ENCODE measurements at regions not wholly inside any gene's neighbourhood (a gene's known extent, or its start where the extent isn't known, plus 50 kb on each side); places are given as distances from the start of the nearest gene placed in this dataset.
"Not testable (repeated sequence)": the region's sequence is repeated elsewhere in the genome, so short reads cannot be mapped to it uniquely, and the experiment has no call there.

DNA sequence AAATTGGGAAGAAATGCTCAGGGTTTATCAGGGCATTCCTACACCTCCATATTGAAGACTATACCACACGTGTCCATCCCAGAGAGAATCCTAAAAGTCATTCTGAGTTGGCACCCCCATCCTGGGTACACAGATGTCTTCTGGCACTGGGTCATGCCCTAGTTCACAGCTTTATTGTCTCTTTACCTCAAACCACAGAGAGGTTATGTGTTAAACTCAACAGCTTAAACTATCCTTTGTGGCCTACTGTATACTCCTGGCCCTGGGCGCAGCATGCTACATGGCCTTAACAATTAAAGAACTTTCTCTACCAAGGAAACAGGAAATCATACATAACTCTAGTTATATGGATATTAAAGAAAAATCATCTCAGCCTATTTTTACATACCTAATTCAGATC lies 115.6 kb upstream of the SEM1 start:
- DNase-seq (ENCODE audit: low spot score), result no peak
- intact Hi-C loops (cut with DNase I), result no loop called here

DNA sequence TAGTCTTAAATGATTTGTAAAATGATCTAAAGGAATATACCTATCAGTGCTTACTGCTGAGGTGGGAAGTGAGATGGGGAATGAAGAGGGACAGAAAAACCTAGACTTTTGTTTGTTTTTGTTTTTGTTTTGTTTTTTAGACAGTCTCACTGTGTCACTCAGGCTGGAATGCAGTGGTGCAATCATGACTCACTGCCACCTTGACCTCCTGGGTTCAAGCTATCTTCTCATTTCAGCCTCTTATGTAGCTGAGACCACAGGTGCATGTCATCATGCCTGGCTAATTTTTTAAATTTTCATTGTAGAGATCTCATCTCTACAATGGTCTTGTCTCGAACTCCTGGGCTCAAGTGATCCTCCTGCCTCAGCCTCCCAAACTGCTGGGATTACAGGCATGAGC lies 116.4 kb upstream of the SEM1 start:
- intact Hi-C loops (cut with DNase I), result no loop called here
- DNase-seq (ENCODE audit: low spot score), result no peak

DNA sequence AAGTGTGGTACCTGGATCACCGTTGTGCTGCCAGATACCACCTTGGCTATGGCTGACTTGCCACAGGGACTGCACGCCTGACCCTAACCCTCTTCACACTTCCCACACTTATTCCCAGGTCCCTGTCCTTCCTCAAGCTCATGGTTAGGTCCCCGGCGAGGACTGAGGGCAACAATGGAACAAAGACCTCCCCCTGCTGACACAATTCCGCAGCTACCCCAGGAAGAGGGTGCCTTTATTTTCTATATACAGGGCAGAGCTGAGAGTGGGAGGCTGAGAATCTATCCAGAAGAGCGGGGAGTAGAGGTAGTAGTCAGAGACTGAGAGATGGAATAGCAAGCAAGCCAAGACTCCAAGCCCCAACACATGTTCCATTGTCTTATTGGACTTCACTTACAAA lies 118.1 kb upstream of the SEM1 start:
- no peak for DNase-seq (ENCODE audit: low spot score)
- intact Hi-C loops (cut with DNase I), result no loop called here

DNA sequence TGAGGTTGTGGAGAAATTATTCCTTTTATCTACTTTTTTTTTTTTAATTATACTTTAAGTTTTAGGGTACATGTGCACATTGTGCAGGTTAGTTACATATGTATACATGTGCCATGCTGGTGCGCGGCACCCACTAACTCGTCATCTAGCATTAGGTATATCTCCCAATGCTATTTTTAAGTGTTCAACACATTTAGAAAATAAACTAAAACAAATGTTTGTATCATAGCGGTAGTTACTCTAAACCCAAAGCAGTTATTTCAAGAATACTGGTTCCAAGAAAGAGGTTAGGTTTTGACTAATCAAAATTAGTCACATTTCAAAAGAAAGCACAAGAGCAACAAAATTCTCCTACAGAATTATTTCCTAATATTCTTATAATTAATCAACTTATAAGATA lies 119.5 kb upstream of the SEM1 start:
- DNase-seq (ENCODE audit: low spot score); intact Hi-C loops (cut with DNase I): not testable (repeated sequence)

DNA sequence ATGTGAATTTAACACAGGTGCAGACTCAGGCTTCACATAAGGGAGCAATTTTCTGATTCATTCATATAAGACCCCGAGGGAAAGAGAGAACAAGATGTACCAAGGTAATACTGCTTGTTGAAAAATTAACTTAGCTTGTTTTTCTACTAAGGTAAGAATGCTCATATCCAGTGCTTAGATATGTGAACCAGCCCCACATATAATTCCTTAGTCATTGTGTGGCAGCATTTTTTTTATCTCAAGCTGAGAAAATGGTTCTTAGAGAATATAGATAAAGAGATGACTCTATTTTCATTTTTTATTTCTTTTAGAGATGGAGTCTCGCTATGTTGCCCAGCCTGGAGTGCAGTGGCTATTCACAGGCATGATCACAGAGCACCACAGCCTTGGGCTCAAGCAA lies 121.8 kb upstream of the SEM1 start:
- no peak for DNase-seq (ENCODE audit: low spot score)
- intact Hi-C loops (cut with DNase I), result no loop called here

DNA sequence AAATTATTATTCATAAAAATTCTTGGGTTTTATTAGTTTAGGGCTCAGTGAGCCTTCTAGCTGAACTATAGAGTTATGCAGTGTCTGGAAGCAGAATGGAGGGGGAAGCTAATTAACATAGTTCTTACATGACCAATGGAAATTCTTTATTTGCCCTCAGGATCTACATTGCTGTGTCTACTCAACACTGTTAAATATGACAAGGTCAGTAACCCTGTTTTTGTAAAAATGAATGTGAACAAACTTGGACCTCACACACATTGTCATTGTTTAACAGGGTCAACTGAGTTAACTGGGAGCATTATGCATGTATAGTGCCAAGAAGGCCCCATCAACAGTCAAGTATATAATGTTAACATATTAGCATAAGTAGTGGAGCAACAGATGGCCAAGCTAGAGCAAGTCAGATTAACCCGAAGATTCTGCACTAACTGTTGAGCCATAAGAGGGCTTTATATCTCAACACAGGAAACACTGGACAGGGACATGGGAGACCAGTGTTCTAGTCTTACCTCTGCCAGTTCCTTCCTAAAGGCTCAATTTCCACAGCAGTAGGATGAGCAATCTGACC lies 122.5 kb upstream of the SEM1 start:
- intact Hi-C loops (cut with DNase I), result no loop called here
- DNase-seq (ENCODE audit: low spot score), result no peak

DNA sequence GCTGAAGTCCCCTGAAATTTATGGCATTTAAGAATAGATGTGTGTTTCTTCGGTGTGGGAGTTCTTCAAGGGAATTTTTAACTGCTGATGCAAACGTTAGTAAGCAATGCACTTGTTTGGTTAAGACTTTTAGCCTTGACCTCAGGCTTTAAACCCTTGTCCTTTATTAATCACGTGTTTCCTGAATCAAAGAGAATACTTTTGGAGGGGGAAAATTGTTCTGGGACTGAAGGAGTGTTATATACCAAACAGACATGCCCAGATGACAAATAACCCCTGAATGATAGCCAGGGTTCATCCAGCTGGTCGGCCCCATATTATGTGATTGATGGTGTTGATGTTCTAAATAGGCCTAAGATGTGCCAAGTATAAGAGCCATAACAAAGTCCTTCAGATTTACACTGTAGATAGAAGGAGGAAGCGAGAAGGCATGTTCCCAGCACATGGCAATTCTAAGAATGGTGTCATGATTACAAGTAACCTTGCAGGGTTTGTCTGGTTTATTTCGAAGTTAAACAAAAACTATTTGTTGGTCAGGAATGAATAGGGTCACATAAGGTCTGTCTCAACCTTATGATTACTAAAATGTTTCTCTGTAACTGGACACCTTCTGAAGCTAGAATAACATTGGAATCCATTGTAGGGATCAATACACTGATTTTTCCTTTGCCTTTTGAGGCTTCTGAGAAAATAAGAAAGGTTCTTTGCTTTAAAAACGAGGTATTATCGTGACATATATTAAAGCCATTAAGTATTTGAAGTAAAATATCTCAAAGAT lies 124.2 kb upstream of the SEM1 start:
- intact Hi-C loops (cut with DNase I), result no loop called here
- no peak for DNase-seq (ENCODE audit: low spot score)

DNA sequence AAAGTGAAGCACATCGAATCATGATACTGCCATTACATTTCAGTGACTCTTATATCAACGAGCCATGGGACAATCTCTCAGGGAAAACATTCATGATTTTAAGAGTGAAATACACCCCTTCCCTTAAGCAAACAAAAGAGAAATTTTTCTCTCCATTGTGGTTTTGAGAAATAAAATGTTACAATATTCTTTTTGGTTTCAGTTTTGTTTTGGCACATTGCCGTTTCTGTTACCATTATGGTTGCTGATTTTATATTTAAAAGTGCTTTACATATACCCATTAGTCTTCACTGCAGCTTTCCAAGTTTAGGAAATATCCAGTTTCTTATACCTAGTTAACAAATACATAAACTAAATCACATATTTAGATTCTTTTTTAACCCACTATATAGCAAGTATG lies 126.8 kb upstream of the SEM1 start:
- no peak for DNase-seq (ENCODE audit: low spot score)
- intact Hi-C loops (cut with DNase I), result no loop called here

DNA sequence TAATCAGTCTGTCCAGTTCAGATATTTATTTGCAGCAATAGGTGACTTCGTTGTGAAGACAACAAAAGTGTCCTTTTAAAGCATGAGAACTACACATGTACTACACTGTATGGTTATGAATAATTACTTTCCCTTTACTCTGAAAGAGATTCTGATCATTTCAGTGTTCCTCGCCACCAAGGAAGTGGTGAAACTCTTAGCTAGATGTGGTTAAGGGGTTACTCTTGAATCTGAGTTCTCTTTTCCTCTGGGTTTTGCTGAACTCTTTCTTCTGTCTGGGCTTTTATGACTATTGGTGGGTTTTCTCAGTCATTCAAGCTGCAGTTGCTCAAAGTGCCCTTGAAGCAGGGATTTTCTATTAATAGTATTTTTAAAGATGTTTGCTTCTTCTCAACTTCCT lies 127.9 kb upstream of the SEM1 start:
- intact Hi-C loops (cut with DNase I), result no loop called here
- no peak for DNase-seq (ENCODE audit: low spot score)

DNA sequence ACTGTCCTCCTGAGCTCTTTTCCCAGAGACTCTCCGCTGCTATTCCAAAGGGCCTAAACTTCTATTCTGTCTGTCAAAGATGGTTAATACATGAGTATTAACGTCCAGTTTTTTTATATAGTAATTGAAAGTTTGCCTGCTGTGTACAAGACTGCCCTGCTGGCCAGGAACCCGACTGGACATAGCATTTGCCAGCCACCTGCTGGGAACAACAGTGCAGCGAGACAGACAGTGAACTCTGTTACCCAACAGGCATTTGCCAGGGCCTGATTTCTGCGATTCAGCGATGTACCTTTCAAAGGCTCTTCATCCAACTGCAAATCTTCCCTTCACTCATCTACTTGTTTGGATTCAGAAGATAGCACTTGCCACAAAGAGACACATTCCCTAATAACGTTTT lies 128.8 kb upstream of the SEM1 start:
- DNase-seq (ENCODE audit: low spot score), result no peak
- intact Hi-C loops (cut with DNase I), result no loop called here

DNA sequence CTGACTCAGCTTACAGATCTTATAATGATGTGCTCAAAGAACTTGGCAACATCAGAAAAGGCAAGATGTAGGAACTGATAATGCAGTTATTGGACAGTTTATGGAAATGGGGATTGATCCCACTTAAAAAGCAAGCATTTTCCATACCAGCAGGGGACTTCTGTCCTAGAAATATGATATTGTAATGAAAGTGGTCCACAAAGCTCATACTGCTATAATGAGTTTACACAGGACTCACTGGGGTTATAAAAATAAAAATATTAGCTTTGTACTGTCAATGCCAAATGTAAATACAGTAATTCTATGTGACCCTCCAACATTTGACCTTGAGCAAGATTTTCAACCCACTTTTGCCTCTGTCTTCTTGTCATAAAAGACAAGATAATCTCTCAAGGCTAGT lies 145.5 kb upstream of the SEM1 start:
- intact Hi-C loops (cut with DNase I), result no loop called here
- no peak for DNase-seq (ENCODE audit: low spot score)

DNA sequence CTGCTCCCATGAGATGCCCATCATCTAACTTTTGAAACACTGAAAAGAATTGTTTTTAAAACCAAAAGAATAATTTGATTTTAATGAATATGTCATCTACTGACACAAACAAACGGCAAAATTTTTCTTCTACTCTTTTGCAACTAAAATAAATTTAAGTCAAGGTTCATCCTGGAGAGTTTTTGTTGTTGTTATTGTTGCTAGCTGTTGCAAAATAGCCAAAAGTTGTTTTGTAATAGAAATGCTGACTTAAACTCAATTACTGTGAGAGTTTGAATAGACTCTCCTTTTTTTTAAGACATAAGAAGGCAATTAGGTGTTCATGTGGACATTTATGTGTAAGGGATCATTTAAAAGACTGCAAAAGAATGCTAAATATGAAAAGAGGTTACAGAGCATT lies 146.0 kb upstream of the SEM1 start:
- intact Hi-C loops (cut with DNase I), result no loop called here

DNA sequence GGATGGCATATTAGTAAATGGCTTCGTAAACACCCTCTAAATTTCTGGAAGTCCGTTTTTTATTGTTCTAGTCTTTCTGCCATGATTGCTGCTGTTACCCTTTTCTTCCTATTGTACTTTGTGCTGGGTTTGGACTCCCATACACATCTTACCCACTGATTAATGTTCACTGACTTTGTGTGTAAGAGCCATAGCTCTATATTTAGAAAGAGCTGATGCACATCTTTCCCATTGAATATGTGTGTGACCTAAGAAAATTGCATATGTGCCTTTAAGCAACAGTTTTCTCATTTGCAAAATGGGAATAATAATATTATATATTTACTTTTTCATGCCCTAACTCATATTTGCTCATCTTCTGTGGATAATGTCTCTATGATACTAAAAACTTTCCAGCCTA lies 135.8 kb upstream of the DLX6 start:
- intact Hi-C loops (cut with DNase I), result no loop called here
- no peak for DNase-seq (ENCODE audit: low spot score)

More for the DNA sequence above, 146.0 kb upstream of the SEM1 start:
- DNase-seq (ENCODE audit: low spot score), result no peak

DNA sequence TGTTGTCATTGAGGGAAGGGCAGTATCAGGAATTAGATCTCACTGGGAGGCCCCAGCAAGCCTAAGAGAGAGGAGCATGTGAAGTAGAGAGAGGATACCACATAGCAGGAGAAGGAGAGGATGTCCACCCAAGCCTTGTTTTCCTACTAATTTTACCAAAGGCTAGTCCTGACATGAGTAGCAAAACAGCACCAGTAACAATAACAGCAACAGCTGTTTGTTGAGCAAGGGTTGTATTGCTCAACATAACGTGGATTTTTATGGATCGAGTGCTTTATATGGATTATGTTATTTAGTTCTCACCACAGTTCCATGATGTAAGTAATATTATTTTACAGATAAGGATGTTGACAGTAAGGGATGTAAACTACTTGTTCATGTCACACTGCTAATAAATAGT lies 135.2 kb upstream of the DLX6 start:
- intact Hi-C loops (cut with DNase I), result no loop called here
- DNase-seq (ENCODE audit: low spot score), result no peak

DNA sequence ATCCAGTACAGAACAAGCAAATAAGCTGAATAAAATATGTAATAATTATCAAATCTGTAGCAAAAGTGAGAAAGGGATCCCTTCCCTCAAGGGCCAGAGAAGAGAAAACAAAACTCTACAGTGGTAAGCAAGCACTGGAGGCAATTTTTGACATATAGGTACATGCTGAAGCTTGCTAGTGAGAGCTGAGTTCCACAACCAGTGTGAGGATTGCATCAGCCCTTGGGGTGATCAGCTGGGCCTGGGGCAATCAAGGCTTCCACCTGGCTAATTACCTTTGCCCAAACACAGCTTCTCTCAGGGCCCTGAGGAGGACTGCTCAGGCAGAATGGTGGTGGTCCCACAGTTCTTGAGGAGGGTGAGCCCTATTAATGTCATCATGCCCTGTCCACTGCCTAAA lies 134.4 kb upstream of the DLX6 start:
- no peak for DNase-seq (ENCODE audit: low spot score)
- intact Hi-C loops (cut with DNase I), result no loop called here

DNA sequence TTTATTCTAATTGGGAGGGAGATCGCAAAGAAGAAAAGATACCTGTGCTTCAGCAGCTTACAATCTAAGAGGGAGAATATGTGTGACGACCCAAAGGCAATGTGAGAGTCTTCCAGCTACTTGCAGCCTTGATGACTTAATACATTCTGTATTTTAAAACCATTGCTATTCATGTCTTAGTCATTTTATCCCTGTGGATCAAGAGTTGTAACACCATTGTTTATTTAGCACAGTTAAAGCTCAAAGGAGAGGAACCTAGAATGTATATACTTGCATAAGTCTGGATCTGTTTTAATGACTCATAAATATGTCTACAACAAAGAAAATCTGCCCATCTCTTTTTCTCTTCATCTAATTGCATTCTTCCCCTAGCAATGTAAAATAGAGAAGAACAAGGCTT lies 117.9 kb upstream of the DLX6 start:
- DNase-seq (ENCODE audit: low spot score), result no peak

DNA sequence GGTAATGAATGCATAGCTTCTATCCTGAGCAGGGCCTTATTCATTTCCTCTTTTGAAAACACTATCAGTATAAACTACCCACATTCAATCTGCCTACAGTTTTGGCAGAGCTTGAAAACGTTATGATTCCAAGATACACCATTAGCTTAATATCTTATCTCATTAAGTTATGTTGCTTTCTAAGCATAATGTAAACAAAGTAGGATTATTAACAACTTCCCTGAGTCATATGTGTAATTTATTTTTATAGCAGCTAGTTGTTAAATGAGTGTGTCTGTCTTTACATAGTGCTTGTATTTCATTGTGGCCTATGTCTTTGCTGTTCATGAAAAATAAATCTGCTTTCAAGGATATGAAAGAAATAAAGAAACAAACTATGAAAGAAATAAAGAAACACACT lies 106.2 kb upstream of the DLX6 start:
- no peak for DNase-seq (ENCODE audit: low spot score)

More for the DNA sequence above, 117.9 kb upstream of the DLX6 start:
- intact Hi-C loops (cut with DNase I), result loop anchor here in 1 of 2 donors (10.0 kb wide), 1 partner anchor 663 kb away; no protein-coding TSS in a partner anchor

DNA sequence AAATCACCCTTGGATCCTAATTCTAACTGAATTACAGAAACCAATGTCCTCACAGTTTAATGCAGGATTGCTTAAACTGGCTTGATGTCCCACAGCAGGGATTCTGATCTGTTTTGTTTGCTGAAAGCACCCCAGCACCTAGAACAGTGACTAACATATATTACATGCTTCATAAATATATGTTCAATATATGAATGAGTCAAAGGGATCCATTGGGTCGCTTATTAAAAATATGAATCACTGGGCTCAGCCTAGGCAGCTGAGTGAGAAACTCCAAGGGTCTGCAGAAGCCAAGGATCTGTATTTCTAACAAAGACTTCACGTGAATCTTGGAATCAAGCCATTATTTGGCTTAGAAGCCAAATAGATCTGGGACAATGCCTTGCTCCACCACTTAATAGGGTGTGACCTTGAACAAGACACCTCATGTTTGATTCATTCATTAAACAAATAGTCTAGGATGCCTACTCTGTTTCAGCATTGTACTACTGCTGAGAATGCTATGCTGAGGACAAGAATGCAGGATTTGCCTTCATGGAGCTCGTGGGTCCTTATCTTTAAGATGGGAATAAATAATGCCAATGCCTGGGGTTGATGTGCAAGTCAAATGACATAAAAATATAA lies 103.4 kb upstream of the DLX6 start:
- intact Hi-C loops (cut with DNase I), result no loop called here
- no peak for DNase-seq (ENCODE audit: low spot score)

More for the DNA sequence above, 106.2 kb upstream of the DLX6 start:
- intact Hi-C loops (cut with DNase I), result no loop called here

DNA sequence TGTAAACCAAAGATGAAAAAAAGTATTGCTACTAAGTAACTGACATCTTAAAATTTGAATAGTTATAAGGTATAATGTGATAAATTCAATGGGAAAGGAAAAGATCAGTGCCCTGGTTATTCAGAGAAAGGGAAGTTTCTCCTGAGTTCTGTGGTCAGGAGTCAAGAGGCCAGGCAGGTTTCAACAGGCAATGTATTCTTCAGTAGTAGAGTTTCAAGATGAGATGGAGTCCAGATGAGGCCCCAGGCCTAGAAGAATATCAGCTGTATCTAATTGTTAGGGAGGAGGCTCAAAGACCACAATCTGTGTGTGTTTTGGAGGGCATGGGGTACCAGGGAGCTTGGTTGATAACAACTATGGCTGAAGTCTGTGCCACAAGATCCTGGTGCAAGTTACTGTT lies 101.4 kb upstream of the DLX6 start:
- no peak for DNase-seq (ENCODE audit: low spot score)

DNA sequence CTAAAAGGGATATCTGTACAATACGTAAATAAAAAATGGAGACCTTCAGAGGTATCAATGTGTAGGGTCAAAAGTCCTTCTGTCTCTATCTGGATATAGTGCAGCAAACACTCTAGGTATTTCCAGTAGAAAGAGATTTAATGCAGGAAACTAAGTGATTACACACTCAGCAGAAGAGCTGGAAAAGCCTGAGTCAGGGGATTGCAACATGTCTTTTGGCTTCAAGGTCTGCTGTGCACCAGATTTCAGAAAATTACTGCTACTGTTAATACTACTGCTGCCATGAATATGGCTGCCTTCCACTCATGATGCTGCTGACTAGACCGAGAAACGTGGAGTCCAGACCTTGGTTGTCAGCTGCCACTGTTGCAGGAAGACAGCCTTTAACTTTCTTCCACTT lies 94.9 kb upstream of the DLX6 start:
- intact Hi-C loops (cut with DNase I), result no loop called here
- DNase-seq (ENCODE audit: low spot score), result no peak

More for the DNA sequence above, 101.4 kb upstream of the DLX6 start:
- intact Hi-C loops (cut with DNase I), result no loop called here

DNA sequence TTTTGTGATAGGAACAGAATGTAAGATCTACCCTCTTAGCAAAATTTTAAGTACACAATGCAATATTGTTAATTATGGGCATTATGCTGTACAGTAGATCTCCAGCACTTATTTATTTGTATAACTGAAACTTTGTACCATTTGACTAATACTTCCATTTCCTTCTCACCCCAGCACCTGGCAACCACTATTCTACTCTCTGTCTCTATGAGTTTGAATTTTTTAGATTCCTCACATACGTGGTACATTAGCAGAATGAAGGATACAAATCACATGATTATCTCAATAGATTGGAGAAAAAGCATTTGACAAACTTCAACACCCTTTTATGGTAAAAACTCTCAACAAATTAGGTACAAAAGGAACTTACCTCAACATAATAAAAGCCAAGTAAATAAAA lies 90.3 kb upstream of the DLX6 start:
- no peak for DNase-seq (ENCODE audit: low spot score)
- intact Hi-C loops (cut with DNase I), result no loop called here

Data from posterior vena cava (tissue), 2 donors.